ENCODE measurements at regions not wholly inside any gene's neighbourhood (a gene's known extent, or its start where the extent isn't known, plus 50 kb on each side); places are given as distances from the start of the nearest gene placed in this dataset.

DNA sequence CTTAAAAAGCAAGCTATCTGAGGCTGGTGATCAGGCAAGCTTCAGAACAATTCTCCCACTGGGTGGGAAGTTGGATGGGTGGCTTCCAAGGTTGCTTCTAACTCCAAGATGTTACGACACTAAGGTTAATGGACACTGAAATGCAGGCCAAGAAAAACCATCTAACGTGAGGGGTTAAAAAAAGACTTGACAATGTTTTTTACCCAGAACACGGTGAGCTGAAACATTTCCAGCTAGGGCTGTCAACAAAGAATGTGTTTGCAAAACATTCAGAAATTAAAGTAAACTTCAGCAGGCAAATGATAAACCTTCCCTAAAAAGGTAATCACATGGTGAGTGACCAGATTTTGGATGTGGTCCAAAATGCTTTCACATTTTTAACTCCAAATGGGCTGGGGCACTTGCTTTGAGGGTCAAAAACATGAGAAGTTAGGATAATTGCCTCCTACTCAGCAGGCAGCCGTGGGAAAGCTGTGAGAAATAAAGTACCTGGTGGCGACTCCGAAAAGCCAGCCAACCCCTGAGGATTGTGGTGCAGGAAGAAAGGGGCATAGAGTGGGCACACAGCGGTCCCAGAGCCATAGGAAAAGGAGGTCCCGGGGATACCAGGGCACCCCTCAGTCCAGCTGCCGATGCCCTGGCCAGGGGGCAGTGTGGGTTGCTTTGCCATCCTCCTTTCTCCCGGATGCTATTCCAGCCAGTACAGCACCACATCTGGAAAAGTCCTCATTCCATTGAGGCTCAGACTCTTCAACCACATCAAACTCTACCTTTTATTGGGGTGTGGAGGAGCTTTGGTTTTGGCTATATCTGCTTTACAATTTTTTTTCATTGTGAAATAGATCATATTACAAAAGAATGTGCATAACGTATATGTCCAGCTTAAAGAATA, 90.0 kb upstream of the ATL2 start:
- H3K4me3 ChIP-seq (replicated peaks in 1 of 3; ENCODE audit: insufficient read depth in 1 of 3, low read depth in 2 of 3, low read length in 3 of 3), result no peak overlapping the region
- no peak overlapping the region for H3K4me2 ChIP-seq (ENCODE audit: low read depth, low read length)
- DNase-seq (ENCODE audit: low spot score) (no peak), FAIRE-seq (no peak), ATAC-seq (no peak)
- no TSS peak for BruUV-seq (replicated peaks)
- H3K9me3 ChIP-seq (ENCODE audit: low read length), result no peaks in the 10 kb centered on the region
- in situ Hi-C loops (cut with HindIII; ENCODE audit: extremely low pct_ligation_motif_present, low pct_unique_long_range_greater_than_20kb) (no loop called here), intact Hi-C loops (cut with micrococcal nuclease; ENCODE audit: unreplicated experiment) (loop anchor here (5.0 kb wide), 1 partner anchor 90 kb away; the partner anchor contains the start of gene ATL2)
- H3K4me1 ChIP-seq (ENCODE audit: insufficient read depth, low read length), result peaks cover 49% of the 10 kb centered on the region
- no peak overlapping the region for H3K9ac ChIP-seq (ENCODE audit: insufficient read depth, low read depth, low read length)
- no peak overlapping the region for H2AFZ ChIP-seq (ENCODE audit: low read length)
- POLR2A ChIA-PET, result interaction anchor here (1.1 kb wide), 1 partner anchor 91 kb away, joined by 3 read pairs; no protein-coding TSS in a partner anchor
- no peaks in the 10 kb centered on the region for H3K36me3 ChIP-seq (replicated peaks in 1 of 2; ENCODE audit: control insufficient read depth in 1 of 2, insufficient read depth in 2 of 2, low read length in 2 of 2)
- no peaks in the 10 kb centered on the region for H4K20me1 ChIP-seq (ENCODE audit: insufficient read depth, low read length)
- no peak for TF ChIP-seq NPAS2 (CRISPR knock-in tag; IDR thresholded peaks at IDR 0.05; ENCODE audit: borderline replicate concordance)
- TF ChIP-seq SKI (IDR thresholded peaks at IDR 0.05; ENCODE audit: partially characterized antibody), result no peak
- TF ChIP-seq HNRNPL (IDR thresholded peaks at IDR 0.05; ENCODE audit: low read depth, low read length), result 0 out of 2 replicates have a peak, but pooled peaks have one; percentile 65
- TF ChIP-seq, protein P1, sequence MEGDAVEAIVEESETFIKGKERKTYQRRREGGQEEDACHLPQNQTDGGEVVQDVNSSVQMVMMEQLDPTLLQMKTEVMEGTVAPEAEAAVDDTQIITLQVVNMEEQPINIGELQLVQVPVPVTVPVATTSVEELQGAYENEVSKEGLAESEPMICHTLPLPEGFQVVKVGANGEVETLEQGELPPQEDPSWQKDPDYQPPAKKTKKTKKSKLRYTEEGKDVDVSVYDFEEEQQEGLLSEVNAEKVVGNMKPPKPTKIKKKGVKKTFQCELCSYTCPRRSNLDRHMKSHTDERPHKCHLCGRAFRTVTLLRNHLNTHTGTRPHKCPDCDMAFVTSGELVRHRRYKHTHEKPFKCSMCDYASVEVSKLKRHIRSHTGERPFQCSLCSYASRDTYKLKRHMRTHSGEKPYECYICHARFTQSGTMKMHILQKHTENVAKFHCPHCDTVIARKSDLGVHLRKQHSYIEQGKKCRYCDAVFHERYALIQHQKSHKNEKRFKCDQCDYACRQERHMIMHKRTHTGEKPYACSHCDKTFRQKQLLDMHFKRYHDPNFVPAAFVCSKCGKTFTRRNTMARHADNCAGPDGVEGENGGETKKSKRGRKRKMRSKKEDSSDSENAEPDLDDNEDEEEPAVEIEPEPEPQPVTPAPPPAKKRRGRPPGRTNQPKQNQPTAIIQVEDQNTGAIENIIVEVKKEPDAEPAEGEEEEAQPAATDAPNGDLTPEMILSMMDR (CRISPR knock-in tag; IDR thresholded peaks at IDR 0.05), result 0 out of 2 replicates have a peak, but pooled peaks have one; percentile 11
- no peak for TF ChIP-seq ZNF619 (CRISPR knock-in tag; IDR thresholded peaks at IDR 0.05)
- no peak for TF ChIP-seq SYNCRIP (IDR thresholded peaks at IDR 0.05; ENCODE audit: insufficient read depth, low read depth, low read length)
- WGBS (ENCODE audit: low lambda C conversion rate), result 32% methylated on average over 11 of the region's 11 CpGs
- CTCF ChIA-PET (ENCODE audit: low intra/inter-chr PET ratio, low total read pairs), result interaction anchor here (2.2 kb wide), 1 partner anchor 151 kb away, joined by 18 read pairs; no protein-coding TSS in a partner anchor
- peaks cover 0 to 3% of the 10 kb centered on the region in 2 experiments; a peak in 4 of 5 replicates for H3K27me3 ChIP-seq (ENCODE audit: control insufficient read depth in 1 of 2, insufficient read depth in 2 of 2, low read length in 2 of 2)
- H3K27ac ChIP-seq (ENCODE audit: extremely low read length, insufficient read depth, low read length), result no peak overlapping the region
- H3K79me2 ChIP-seq (ENCODE audit: insufficient read depth, low read length), result no peaks in the 10 kb centered on the region
